ENCODE measurements at regions not wholly inside any gene's neighbourhood (a gene's known extent, or its start where the extent isn't known, plus 50 kb on each side); places are given as distances from the start of the nearest gene placed in this dataset.

DNA sequence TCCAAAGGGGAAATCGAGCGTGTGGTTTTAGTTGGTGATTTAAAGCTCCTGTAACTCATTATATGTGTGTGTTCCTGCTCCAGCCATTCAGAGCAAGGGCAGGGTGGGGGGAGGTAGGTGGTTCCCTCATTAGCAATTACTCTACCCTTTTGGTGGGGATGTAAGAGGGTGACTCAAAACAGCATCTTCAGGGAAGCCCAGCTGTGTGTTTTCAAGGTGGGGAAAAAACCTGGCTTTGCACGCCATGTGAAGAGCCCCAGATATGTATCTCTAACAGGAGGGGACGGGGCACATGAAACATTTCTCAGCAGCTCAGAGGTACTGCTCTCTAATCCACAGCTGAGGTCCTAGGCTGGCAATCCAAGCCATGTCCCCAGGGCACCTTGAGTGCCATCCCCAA is 241.3 kb upstream of the ZFHX3 start:
- TF ChIP-seq CTCF (IDR thresholded peaks at IDR 0.05; ENCODE audit: low read depth, low read length, poor library complexity, severe bottlenecking) (no peak), EZH2phosphoT487 (IDR thresholded peaks at IDR 0.05; ENCODE audit: borderline replicate concordance, low read length) (no peak)

Data from DOHH2 (cell line).